Umbilical cord (tissue), 1 donor: ENCODE measurements at regions not wholly inside any gene's neighbourhood (a gene's known extent, or its start where the extent isn't known, plus 50 kb on each side); places are given as distances from the start of the nearest gene placed in this dataset.
"Not testable (repeated sequence)": the region's sequence is repeated elsewhere in the genome, so short reads cannot be mapped to it uniquely, and the experiment has no call there.

Experiments
- DNase-seq: peaks from one replicate; pipeline ENCODE4 v3.0.0-alpha.2; 2015; ENCODE audit warnings: low spot score

GRCh38 chr5:90071066-90071465 is 338.5 kb downstream of the CETN3 start:
- DNase-seq: no peak

- no peak for DNase-seq
These were observed 342.6 kb downstream of the CETN3 start for GRCh38 chr5:90066920-90067319.

- DNase-seq: peak; percentile 42
These were observed 352.4 kb downstream of the CETN3 start for GRCh38 chr5:90056911-90057705.

- peak; percentile 92 for DNase-seq
These were observed 353.7 kb downstream of the CETN3 start for GRCh38 chr5:90055831-90056328.

GRCh38 chr5:90054612-90055011 is 354.9 kb downstream of the CETN3 start:
- DNase-seq: no peak

- DNase-seq: no peak
These were observed 357.8 kb downstream of the CETN3 start for GRCh38 chr5:90051756-90052155.

- peak; percentile 67 for DNase-seq
These were observed 359.5 kb downstream of the CETN3 start for GRCh38 chr5:90050103-90050502.

GRCh38 chr5:90047113-90047512 is 362.4 kb downstream of the CETN3 start:
- no peak for DNase-seq

- DNase-seq: not testable (repeated sequence)
These were observed 369.5 kb downstream of the CETN3 start for GRCh38 chr5:90040082-90040481.

GRCh38 chr5:90037646-90038045 is 371.9 kb downstream of the CETN3 start:
- peak; percentile 92 for DNase-seq

GRCh38 chr5:90022711-90023053 is 386.9 kb downstream of the CETN3 start:
- DNase-seq: no peak

- DNase-seq: no peak
These were observed 387.4 kb downstream of the CETN3 start for GRCh38 chr5:90022002-90022710.

GRCh38 chr5:90020575-90021538 is 388.7 kb downstream of the CETN3 start:
- DNase-seq: peak; percentile 70

GRCh38 chr5:90017239-90017638 is 392.3 kb downstream of the CETN3 start:
- no peak for DNase-seq

- peak; percentile 81 for DNase-seq
These were observed 394.0 kb downstream of the CETN3 start for GRCh38 chr5:90015584-90016018.

GRCh38 chr5:90014420-90014819 is 395.1 kb downstream of the CETN3 start:
- DNase-seq: no peak

GRCh38 chr5:90000351-90000750 is 409.2 kb downstream of the CETN3 start:
- no peak for DNase-seq

- DNase-seq: peak; percentile 55
These were observed 410.8 kb downstream of the CETN3 start for GRCh38 chr5:89998519-89999305.

GRCh38 chr5:89996890-89997289 is 412.7 kb downstream of the CETN3 start:
- no peak for DNase-seq

GRCh38 chr5:89996335-89996734 is 413.2 kb downstream of the CETN3 start:
- DNase-seq: no peak

GRCh38 chr5:89994266-89994665 is 415.3 kb downstream of the CETN3 start:
- no peak for DNase-seq
